ENCODE measurements at regions not wholly inside any gene's neighbourhood (a gene's known extent, or its start where the extent isn't known, plus 50 kb on each side); places are given as distances from the start of the nearest gene placed in this dataset.

- DNase-seq, result no peak
- no peaks in the 10 kb centered on the region for H3K4me1 ChIP-seq
- TF ChIP-seq CTCF (IDR thresholded peaks at IDR 0.05), result no peak
- no peak overlapping the region for H3K4me3 ChIP-seq
- intact Hi-C loops (cut with DNase I; ENCODE audit: low total_unique reads), result no loop called here
- no peak overlapping the region for H3K27ac ChIP-seq
- peaks cover 0 to 4% (median 0%) of the 10 kb centered on the region in 3 donors for H3K9me3 ChIP-seq
- no peaks in the 10 kb centered on the region for H3K27me3 ChIP-seq
- H3K36me3 ChIP-seq, result no peaks in the 10 kb centered on the region
These were observed 1682.4 kb downstream of the MAT2B start for GRCh38 chr5:165187815-165188214.

GRCh38 chr5:165188556-165189175, 1683.2 kb downstream of the MAT2B start:
- peaks cover 0 to 4% (median 0%) of the 10 kb centered on the region in 3 donors for H3K9me3 ChIP-seq
- H3K36me3 ChIP-seq, result no peaks in the 10 kb centered on the region
- peak in 1 of 2 donors; percentile 21 for DNase-seq
- H3K27ac ChIP-seq, result no peak overlapping the region
- no peak for TF ChIP-seq CTCF (IDR thresholded peaks at IDR 0.05)
- H3K4me1 ChIP-seq, result no peaks in the 10 kb centered on the region
- no peaks in the 10 kb centered on the region for H3K27me3 ChIP-seq
- intact Hi-C loops (cut with DNase I; ENCODE audit: low total_unique reads), result no loop called here
- H3K4me3 ChIP-seq, result no peak overlapping the region

GRCh38 chr5:165196961-165197360, 1691.5 kb downstream of the MAT2B start:
- H3K4me3 ChIP-seq, result no peak overlapping the region
- no peaks in the 10 kb centered on the region for H3K36me3 ChIP-seq
- DNase-seq, result no peak
- H3K27me3 ChIP-seq, result no peaks in the 10 kb centered on the region
- intact Hi-C loops (cut with DNase I; ENCODE audit: low total_unique reads), result no loop called here
- H3K27ac ChIP-seq, result no peak overlapping the region
- no peaks in the 10 kb centered on the region for H3K9me3 ChIP-seq
- H3K4me1 ChIP-seq, result no peaks in the 10 kb centered on the region
- no peak for TF ChIP-seq CTCF (IDR thresholded peaks at IDR 0.05)

DNA sequence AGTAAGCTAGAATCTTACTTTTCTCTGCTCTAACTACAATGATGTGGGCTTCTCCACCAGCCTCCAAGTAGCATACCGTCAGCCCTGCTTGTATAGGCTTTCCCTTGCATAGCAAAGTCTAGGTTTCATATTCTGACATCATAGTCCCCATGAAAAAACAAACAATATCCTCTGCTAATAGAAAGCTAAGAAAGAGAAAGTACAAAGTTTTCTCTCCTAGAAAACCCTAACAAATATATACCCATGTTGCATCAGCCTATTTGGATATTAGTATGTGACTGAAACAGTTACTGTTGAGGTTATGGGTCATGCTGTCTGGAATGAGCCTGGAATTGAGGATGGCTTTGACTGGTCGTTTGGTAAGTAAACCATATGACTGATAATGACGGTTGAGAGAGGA, 1696.0 kb downstream of the MAT2B start:
- Histone ChIP-seq H3K27ac (no peak overlapping the region), H3K4me3 (no peak overlapping the region), H3K36me3 (no peaks in the 10 kb centered on the region), H3K9me3 (no peaks in the 10 kb centered on the region), H3K27me3 (no peaks in the 10 kb centered on the region), H3K4me1 (no peaks in the 10 kb centered on the region)
- TF ChIP-seq CTCF (IDR thresholded peaks at IDR 0.05), result no peak
- no peak for DNase-seq
- intact Hi-C loops (cut with DNase I; ENCODE audit: low total_unique reads), result no loop called here

DNA sequence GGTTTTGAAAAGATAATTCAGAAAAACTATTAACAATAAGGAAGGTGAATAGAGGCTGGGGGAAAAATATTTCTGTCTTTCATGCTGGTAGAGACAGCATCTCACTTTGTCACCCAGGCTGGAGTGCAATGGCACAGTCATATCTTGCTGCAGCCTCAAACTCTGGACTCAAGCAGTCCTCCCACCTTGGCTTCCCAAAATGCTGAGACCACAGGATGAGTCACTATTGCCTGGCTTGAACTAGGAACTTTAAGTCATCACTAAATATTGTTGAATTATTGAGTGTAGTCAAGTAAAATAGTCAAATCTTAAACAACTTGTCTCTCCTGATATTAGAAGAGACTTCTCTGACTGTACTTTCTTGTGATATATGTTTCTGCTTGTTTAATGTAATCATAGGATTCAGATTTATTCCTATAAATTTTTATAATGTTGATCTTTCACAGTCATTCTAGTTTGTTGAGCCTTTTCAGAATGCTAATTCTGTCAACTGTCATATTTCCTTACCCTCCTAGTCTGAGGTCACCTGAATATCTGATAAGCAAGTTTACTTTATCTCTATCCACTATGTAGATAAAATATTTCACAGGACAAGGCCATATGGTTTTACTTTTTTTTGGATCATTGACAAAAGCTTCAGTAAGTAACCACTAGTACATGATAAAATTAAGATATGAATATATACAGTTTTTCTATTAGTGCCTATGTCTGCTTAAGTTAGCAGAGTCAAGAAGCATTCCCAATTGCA, 1696.5 kb downstream of the MAT2B start:
- H3K4me1 ChIP-seq, result no peaks in the 10 kb centered on the region
- intact Hi-C loops (cut with DNase I; ENCODE audit: low total_unique reads), result no loop called here
- no peak for TF ChIP-seq CTCF (IDR thresholded peaks at IDR 0.05)
- no peaks in the 10 kb centered on the region for H3K27me3 ChIP-seq
- H3K9me3 ChIP-seq, result no peaks in the 10 kb centered on the region
- DNase-seq, result no peak
- H3K4me3 ChIP-seq, result no peak overlapping the region
- H3K27ac ChIP-seq, result no peak overlapping the region
- no peaks in the 10 kb centered on the region for H3K36me3 ChIP-seq

Data from tibial artery (tissue), 4 donors.